ENCODE measurements at regions not wholly inside any gene's neighbourhood (a gene's known extent, or its start where the extent isn't known, plus 50 kb on each side); places are given as distances from the start of the nearest gene placed in this dataset.

GRCh38 chr4:79017481-79017880 is 78.2 kb upstream of the PAQR3 start:
- TF ChIP-seq RCOR1 (IDR thresholded peaks at IDR 0.05; ENCODE audit: low read depth, low read length) (no peak), CTCF (IDR thresholded peaks at IDR 0.05) (no peak), HOXA7 (CRISPR knock-in tag; IDR thresholded peaks at IDR 0.05) (no peak), USF2 (IDR thresholded peaks at IDR 0.05) (no peak), JUN (IDR thresholded peaks at IDR 0.05) (no peak), ELK1 (IDR thresholded peaks at IDR 0.05; ENCODE audit: low read depth, low read length) (no peak), RNF2 (IDR thresholded peaks at IDR 0.05; ENCODE audit: borderline replicate concordance, low read depth) (no peak)

All from A549 (cell line).